ENCODE measurements at regions not wholly inside any gene's neighbourhood (a gene's known extent, or its start where the extent isn't known, plus 50 kb on each side); places are given as distances from the start of the nearest gene placed in this dataset.

DNA sequence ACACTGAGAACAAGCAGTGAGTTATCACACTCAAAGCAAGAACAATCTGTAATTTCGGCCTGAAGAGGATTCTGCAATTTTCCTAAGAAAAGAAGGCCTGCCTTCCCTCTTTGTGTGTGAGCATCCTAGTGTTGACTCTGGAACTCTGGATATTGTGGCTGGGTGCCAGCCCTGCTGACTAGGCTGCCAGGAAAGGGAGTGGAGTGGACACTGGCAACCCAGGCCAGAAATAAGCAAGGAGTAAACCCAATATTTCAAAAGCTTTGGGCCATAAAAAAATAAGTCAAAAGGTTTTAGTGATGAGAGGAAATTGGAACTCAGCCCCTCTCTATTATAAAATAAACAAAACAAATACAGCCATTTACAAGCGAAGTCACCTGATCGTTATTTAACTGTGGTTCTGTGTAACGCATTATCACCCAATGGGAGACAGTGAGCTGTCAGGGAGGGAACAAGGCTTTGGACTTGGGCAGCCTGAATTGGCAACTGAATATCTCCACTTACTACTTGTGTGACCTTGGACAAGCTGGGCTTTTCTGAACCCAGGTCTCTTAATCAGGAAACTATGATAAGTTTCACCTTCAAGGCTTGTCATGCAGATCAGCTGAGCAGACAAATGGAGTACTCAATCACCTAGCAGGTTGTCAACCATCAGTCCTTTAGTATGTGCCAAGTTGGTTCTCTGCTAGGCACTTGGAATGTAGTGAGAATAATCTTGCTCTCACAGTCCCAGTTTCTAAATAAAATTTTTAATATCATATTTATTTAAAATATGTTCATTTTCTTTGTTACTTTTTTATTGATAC lies 196.2 kb downstream of the PAX1 start:
- Histone ChIP-seq H3K27ac (peak overlapping the region in 1 of 10 donors; percentile 23), H3K4me1 (peaks cover 0 to 4% (median 0%) of the 10 kb centered on the region in 9 donors), H3K4me3 (no peak overlapping the region), H3K36me3 (no peaks in the 10 kb centered on the region), H3K9me3 (peaks cover 0 to 6% (median 0%) of the 10 kb centered on the region in 11 donors), H3K27me3 (no peaks in the 10 kb centered on the region)
- peak; percentile 48 to 52 for DNase-seq
- WGBS, 2 donors: 60 to 74% methylated on average over 4 of the region's 4 CpGs
- intact Hi-C loops (cut with DNase I): no loop called here
- ATAC-seq: peak in 6 of 8 donors; percentile 55 to 69 (median 57)
- TF ChIP-seq CTCF (IDR thresholded peaks at IDR 0.05): no peak

GRCh38 chr20:21900431-21900830 lies 195.0 kb downstream of the PAX1 start:
- intact Hi-C loops (cut with DNase I): no loop called here
- no peak for TF ChIP-seq CTCF (IDR thresholded peaks at IDR 0.05)
- peaks cover 0 to 4% (median 0%) of the 10 kb centered on the region in 11 donors for H3K9me3 ChIP-seq
- ATAC-seq (no peak), DNase-seq (no peak)
- H3K4me1 ChIP-seq: peaks cover 0 to 4% (median 0%) of the 10 kb centered on the region in 9 donors
- H3K27me3 ChIP-seq: no peaks in the 10 kb centered on the region
- H3K36me3 ChIP-seq: no peaks in the 10 kb centered on the region
- H3K27ac ChIP-seq: no peak overlapping the region
- no peak overlapping the region for H3K4me3 ChIP-seq
- 85 to 86% methylated on average over 5 of the region's 5 CpGs for WGBS, 2 donors

DNA sequence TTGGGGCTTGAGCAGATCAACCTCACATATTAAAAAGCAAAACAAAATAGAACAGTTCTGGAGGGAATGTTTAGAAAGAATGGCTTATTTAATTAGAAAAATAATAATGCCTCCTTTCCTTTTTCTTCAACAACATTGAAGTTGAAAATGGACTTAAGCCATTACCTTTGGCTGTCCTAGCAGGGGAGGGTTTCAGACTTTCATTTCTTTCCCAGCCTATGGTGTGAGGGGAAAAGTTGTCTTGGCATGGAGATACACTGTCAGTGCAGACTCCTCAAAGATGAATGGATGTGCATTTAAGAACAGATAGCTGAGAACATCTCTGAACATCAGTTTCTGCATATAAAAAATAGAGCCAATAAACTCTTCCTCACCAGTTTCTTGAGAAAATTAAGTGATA lies 169.5 kb downstream of the PAX1 start:
- DNase-seq: no peak
- ATAC-seq: no peak
- Histone ChIP-seq H3K9me3 (peaks cover 0 to 3% (median 0%) of the 10 kb centered on the region in 11 donors), H3K36me3 (no peaks in the 10 kb centered on the region), H3K27me3 (no peaks in the 10 kb centered on the region), H3K4me3 (no peak overlapping the region), H3K4me1 (no peaks in the 10 kb centered on the region), H3K27ac (no peak overlapping the region)
- no peak for TF ChIP-seq CTCF (IDR thresholded peaks at IDR 0.05)
- intact Hi-C loops (cut with DNase I): loop anchor here in 1 of 10 donors (5.0 kb wide), 1 partner anchor 47 kb away; no protein-coding TSS in a partner anchor

DNA sequence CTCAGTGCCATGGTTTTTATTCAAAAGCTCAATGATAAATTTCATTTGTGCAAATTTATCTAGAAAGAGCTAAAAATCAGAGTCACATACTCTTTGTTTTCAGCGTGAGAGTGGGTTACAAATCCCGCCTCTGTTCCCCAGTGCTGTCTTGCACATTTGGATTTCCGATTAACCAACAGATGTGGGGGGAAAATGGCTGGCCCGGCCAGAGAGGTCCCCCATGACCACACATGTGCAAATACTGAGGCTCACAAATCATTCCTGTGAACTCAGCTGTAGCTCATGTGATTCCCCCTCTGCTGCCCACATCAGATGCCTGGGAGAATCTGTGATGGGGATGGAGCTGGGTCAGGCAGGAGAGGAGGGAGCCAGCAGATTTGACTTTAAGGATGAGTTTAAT lies 168.7 kb downstream of the PAX1 start:
- Histone ChIP-seq H3K4me3 (no peak overlapping the region), H3K27me3 (no peaks in the 10 kb centered on the region), H3K4me1 (no peaks in the 10 kb centered on the region), H3K36me3 (no peaks in the 10 kb centered on the region), H3K9me3 (peaks cover 0 to 2% (median 0%) of the 10 kb centered on the region in 11 donors), H3K27ac (no peak overlapping the region)
- no peak for TF ChIP-seq CTCF (IDR thresholded peaks at IDR 0.05)
- DNase-seq (no peak), ATAC-seq (no peak)
- intact Hi-C loops (cut with DNase I): loop anchor here in 1 of 10 donors (5.0 kb wide), 1 partner anchor 48 kb away; no protein-coding TSS in a partner anchor
- WGBS, 2 donors: 71 to 77% methylated on average over 4 of the region's 4 CpGs
